Ovary (tissue), 7 donors: ENCODE measurements at regions not wholly inside any gene's neighbourhood (a gene's known extent, or its start where the extent isn't known, plus 50 kb on each side); places are given as distances from the start of the nearest gene placed in this dataset.

Experiments
- DNase-seq, 5 donors: peaks; one replicate each; pipeline ENCODE4 v3.0.0-alpha.2; 2019 to 2020
- H3K27ac ChIP-seq, 2 donors: fragments of 200-600 bp; one replicate each; pipeline versions ENCODE4 v1.5.1 to v1.8.0; 2019 to 2022
- H3K27me3 ChIP-seq: fragments of 200-600 bp; one replicate; pipeline ENCODE4 v1.8.0; 2022
- H3K36me3 ChIP-seq: fragments of 200-600 bp; sonication (generic); one replicate; pipeline ENCODE4 v1.5.1; 2019
- H3K4me1 ChIP-seq: one replicate; pipeline ENCODE4 v1.8.1; 2013; ENCODE audit warnings: mild to moderate bottlenecking, moderate library complexity; ENCODE audit not compliant: insufficient read depth
- H3K4me3 ChIP-seq: fragments of 200-600 bp; sonication (generic); one replicate; pipeline ENCODE4 v1.5.1; 2017
- H3K9me3 ChIP-seq, 2 donors: fragments of 200-600 bp in 1 of 2; sonication (generic) in 1 of 2; one replicate each; pipeline versions ENCODE4 v1.5.1 to v1.8.1; 2013 to 2019; ENCODE audit warnings: mild to moderate bottlenecking in 1 of 2, moderate library complexity in 1 of 2
- EP300 ChIP-seq: sonication (generic); formaldehyde crosslinking; IDR thresholded peaks from one replicate; pipeline ENCODE4 v1.6.1; 2017; ENCODE audit warnings: antibody characterized with exemption
- POLR2A ChIP-seq: fragments of 450-650 bp; IDR thresholded peaks from one replicate; pipeline ENCODE4 v1.6.1; 2017; ENCODE audit warnings: antibody characterized with exemption, mild to moderate bottlenecking, moderate library complexity
- WGBS, 3 donors: extraction: QIAGEN DNeasy Blood & Tissue Kit in 1 of 3; methylation state at CpG; one replicate each; pipeline versions ENCODE4 v1.1.5 to v1.1.7; 2013 to 2017; 5-methylcytosine and 5-hydroxymethylcytosine counted together
- intact Hi-C, 4 donors: fragments of 100-400 bp; cut with DNase I; formaldehyde crosslinking; loops; one replicate each; pipeline versions ENCODE4 v1.11.0 to v1.15.1; 2022 to 2023
- TF ChIP-seq, protein P1 (sequence below), 3 donors: fragments of 450-650 bp in 2 of 3; fragments of 200-600 bp in 1 of 3; IDR thresholded peaks; one replicate each; pipeline versions ENCODE4 v1.5.1 to v1.8.0; 2016 to 2022; ENCODE audit warnings: antibody characterized with exemption in 3 of 3, mild to moderate bottlenecking in 1 of 3
- donor health status: DM: no; HTN: no; CAD: no; lungs with moderate emphysema.
- donor health status: DM: no; HTN: no; CAD: no.
- donor health status: Bipolar disorder and iron deficiency.
- donor health status: DM: no; HTN: no; CAD: no.
- donor health status: DM: yes; HTN: yes; CAD: no.

DNA sequence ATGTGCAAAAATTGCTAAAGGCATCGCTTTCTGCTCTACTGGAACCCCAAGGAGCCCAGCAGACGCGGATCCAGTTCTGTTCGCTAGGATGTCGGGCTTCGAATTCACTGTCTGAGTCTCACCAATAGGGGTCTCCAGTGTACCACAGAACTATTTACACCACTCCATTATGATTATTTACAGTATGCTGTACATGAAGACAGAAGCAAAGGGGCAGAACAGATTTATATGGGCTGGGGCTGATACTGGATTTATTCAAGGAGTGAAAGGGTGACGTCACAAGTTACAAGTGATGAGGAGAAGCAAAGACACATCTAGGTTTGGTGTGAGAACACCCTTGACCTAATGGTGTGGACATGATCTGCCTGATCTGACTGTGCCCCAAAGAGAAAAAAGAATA, 185.3 kb upstream of the ATP5MC3 start:
- H3K4me1 ChIP-seq, result no peaks in the 10 kb centered on the region
- intact Hi-C loops, result no loop called here
- H3K36me3 ChIP-seq, result no peaks in the 10 kb centered on the region
- no peaks in the 10 kb centered on the region for H3K9me3 ChIP-seq
- DNase-seq, result no peak
- no peak overlapping the region for H3K4me3 ChIP-seq
- WGBS, 3 donors, result 5 to 6% (median 5%) methylated on average over 7 of the region's 7 CpGs
- no peak for TF ChIP-seq POLR2A
- no peak for TF ChIP-seq EP300
- TF ChIP-seq, protein P1, sequence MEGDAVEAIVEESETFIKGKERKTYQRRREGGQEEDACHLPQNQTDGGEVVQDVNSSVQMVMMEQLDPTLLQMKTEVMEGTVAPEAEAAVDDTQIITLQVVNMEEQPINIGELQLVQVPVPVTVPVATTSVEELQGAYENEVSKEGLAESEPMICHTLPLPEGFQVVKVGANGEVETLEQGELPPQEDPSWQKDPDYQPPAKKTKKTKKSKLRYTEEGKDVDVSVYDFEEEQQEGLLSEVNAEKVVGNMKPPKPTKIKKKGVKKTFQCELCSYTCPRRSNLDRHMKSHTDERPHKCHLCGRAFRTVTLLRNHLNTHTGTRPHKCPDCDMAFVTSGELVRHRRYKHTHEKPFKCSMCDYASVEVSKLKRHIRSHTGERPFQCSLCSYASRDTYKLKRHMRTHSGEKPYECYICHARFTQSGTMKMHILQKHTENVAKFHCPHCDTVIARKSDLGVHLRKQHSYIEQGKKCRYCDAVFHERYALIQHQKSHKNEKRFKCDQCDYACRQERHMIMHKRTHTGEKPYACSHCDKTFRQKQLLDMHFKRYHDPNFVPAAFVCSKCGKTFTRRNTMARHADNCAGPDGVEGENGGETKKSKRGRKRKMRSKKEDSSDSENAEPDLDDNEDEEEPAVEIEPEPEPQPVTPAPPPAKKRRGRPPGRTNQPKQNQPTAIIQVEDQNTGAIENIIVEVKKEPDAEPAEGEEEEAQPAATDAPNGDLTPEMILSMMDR (IDR thresholded peaks at IDR 0.05), result no peak
- H3K27me3 ChIP-seq, result no peaks in the 10 kb centered on the region
- H3K27ac ChIP-seq, result no peak overlapping the region

DNA sequence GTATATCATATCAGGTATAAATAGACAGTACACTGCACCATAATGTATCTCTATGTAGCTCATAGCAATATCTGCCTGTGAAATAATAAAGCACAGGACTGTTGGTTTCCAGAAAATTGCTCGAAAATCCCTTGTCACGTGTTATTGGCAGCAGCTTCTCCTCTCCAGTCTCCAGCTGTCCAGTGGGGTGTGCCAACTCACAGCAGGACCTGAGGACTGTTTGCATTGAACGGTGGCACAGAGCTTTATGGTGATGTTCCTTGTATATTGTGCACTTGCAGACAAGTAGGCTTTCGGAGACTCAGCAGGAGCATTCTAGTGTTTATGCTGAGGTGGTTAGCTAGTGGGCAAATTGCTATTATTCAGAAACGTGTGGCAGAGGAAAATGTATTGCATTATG, 182.2 kb upstream of the ATP5MC3 start:
- TF ChIP-seq POLR2A (no peak), EP300 (no peak)
- TF ChIP-seq, protein P1 (IDR thresholded peaks at IDR 0.05), result no peak
- no peak overlapping the region for H3K4me3 ChIP-seq
- no peak for DNase-seq
- H3K27me3 ChIP-seq, result no peaks in the 10 kb centered on the region
- no peaks in the 10 kb centered on the region for H3K36me3 ChIP-seq
- intact Hi-C loops, result no loop called here
- 28 to 42% (median 32%) methylated on average over 5 of the region's 5 CpGs for WGBS, 3 donors
- no peaks in the 10 kb centered on the region for H3K4me1 ChIP-seq
- no peak overlapping the region for H3K27ac ChIP-seq
- H3K9me3 ChIP-seq, result no peaks in the 10 kb centered on the region

DNA sequence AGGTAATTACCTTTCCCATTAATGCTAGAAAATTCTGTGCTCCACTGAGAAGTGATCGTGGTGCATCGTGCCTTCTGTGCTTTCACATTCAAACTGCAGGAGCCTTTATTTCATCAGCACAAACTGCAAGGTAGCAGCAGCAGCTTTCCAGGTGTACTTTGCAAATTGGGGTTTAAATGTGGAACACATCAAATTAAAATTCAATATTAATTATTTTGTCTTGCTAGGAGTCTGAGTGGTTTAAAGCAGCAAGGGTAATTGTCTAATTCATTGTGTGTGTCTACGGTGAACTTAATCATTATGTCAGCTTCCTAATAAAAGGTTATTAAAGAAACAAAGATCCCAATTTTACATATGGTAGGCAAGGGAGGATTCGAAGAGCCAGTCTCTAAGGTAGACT, 180.8 kb upstream of the ATP5MC3 start:
- intact Hi-C loops, result no loop called here
- Histone ChIP-seq H3K27ac (no peak overlapping the region), H3K4me3 (no peak overlapping the region), H3K36me3 (no peaks in the 10 kb centered on the region), H3K27me3 (no peaks in the 10 kb centered on the region), H3K9me3 (no peaks in the 10 kb centered on the region), H3K4me1 (no peaks in the 10 kb centered on the region)
- 85 to 89% (median 86%) methylated on average over 4 of the region's 4 CpGs for WGBS, 3 donors
- no peak for DNase-seq
- no peak for TF ChIP-seq POLR2A
- TF ChIP-seq, protein P1 (IDR thresholded peaks at IDR 0.05), result no peak
- TF ChIP-seq EP300, result no peak

DNA sequence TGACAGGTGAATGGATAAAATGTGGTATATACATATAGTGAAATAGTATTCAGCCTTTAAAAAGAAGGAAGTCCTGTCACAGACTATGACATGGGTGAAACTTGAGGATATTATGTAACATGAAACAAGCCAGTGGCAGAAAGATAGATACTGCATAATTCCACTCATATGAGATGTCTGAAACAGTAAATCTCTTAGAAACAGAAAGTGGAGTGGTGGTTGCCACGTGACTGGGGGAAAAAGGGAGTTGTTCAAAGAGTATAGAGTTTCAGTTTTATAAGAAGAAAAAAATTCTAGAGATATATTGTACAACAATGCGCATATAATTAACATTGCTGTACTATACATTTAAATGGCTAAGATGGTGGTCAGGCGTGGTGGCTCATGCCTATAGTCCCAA, 178.2 kb upstream of the ATP5MC3 start:
- H3K4me1 ChIP-seq, result no peaks in the 10 kb centered on the region
- H3K27ac ChIP-seq, result no peak overlapping the region
- DNase-seq, result no peak
- TF ChIP-seq EP300 (no peak), POLR2A (no peak)
- TF ChIP-seq, protein P1 (IDR thresholded peaks at IDR 0.05), result no peak
- intact Hi-C loops, result no loop called here
- 70 to 77% (median 74%) methylated on average over 3 of the region's 3 CpGs for WGBS, 3 donors
- no peaks in the 10 kb centered on the region for H3K27me3 ChIP-seq
- H3K9me3 ChIP-seq, result no peaks in the 10 kb centered on the region
- no peak overlapping the region for H3K4me3 ChIP-seq
- H3K36me3 ChIP-seq, result no peaks in the 10 kb centered on the region

DNA sequence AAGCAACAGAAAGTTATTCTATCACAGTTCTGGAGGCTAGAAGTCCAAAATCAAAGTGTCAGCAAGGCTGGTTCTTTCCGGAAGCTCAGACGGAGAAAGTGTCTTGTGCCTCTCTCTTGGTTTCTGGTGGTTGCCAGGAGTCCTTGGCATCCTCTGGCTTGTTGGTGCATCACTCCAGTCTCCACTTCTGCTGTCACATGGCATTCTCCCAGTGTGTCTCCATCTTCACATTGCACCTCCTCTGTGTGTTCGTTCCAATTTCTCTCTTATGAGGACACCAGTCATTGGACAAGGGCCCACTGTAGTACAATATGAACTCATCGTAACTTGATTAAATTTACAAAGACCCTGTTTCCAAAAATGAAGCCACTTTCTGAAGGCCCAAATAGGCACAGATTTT, 175.4 kb upstream of the ATP5MC3 start:
- Histone ChIP-seq H3K36me3 (no peaks in the 10 kb centered on the region), H3K4me3 (no peak overlapping the region), H3K4me1 (no peaks in the 10 kb centered on the region), H3K27me3 (no peaks in the 10 kb centered on the region), H3K27ac (no peak overlapping the region), H3K9me3 (no peaks in the 10 kb centered on the region)
- intact Hi-C loops, result no loop called here
- TF ChIP-seq, protein P1 (IDR thresholded peaks at IDR 0.05), result no peak
- no peak for TF ChIP-seq EP300
- no peak for TF ChIP-seq POLR2A
- DNase-seq, result no peak
- WGBS, 3 donors, result 90 to 92% (median 91%) methylated on average over 4 of the region's 4 CpGs
